HG03460 (cell line): ENCODE measurements at regions not wholly inside any gene's neighbourhood (a gene's known extent, or its start where the extent isn't known, plus 50 kb on each side); places are given as distances from the start of the nearest gene placed in this dataset.

Experiments
- ATAC-seq: cut with Tn5 transposase; IDR thresholded peaks from one replicate; pipeline ENCODE4 v1.9.1; 2021; ENCODE audit not compliant: unreplicated experiment

DNA sequence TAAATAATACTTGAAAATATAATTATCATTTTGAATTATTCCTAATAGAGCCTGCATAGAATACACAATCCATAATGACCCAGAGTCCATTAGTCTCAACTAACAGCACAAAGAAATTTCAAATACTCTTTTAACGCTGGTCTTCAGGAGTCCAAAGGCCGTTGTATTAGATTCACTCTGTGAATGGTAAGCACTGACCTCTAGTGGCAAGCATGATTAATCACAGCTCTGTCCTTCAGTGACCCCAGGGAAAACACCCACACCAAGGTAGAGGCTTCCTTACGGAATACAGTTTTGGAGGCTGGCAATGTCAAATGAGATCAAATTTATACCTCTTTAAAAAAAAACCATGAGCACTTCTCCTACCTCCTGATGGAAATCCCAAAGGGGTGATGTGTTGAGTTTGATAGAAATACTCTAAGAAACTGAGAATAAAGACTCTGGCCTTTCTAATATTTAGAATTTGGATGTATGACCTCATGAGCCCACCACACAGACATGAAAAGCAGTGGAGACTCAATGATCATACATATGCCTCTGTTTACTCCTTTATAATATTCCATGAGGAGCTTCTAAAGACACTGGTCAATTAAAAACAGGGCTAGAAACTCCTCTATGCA lies 147.2 kb upstream of the DKK2 start:
- peak; percentile 99 for ATAC-seq

DNA sequence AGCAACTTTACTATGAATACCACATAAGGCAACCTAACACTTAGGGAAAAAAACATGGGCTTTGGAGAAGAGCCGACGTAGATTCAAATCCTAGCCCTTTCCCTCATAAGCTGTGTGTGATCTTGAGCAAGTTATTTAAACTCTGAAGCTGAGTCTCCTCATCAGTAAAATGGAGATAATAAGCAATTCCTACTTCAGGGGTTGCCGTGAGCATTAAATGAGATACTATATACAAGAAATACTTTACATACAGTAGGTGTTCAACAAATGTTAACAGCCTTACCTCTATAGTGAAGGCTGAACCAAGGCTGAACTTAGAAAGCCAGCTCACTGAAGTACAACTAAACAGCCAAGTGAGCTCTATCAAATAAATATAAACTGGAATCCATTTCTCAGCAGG lies 146.2 kb upstream of the DKK2 start:
- ATAC-seq: no peak

GRCh38 chr4:107166873-107167450 lies 130.8 kb upstream of the DKK2 start:
- no peak for ATAC-seq

DNA sequence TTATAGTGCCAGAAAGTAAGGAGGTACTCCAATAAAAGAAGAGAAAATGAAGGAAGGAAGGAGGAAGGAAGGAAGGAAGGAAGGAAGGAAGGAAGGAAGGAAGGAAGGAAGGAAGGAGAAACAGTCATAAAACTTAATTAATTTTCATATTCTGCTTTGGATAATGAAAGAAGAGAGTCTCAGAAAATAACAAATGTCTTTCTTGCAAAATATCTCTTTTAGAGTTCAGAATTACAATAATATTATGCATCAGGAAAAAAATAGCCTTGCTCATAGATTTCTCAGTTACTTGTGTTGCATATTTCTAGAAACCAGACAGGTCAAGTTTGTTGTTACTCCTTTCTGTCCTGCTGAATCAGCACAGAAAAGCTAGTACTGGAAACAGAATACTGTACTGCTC lies 130.1 kb upstream of the DKK2 start:
- ATAC-seq: no peak

DNA sequence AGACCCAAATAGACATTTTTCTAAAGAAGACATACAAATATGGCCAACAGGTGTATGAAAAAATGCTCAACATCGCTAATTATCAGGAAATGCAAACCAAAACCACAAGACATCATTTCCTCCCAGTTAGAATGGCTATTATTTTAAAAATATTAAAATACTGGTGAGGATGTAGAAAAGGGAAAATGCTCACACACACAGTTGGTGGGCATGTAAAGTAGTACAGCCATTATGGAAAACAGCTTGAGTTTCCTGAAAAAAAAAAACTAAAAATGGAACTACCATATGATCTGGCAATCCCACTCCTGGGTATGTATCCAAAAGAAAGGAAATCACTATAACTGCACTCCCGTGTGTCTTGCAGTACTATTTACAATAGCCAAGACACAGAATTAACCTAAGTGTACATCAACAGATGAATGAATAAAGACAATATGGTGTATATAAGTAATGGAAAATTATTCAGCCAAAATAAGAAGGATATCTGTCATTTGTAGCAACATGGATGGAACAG lies 128.9 kb upstream of the DKK2 start:
- no peak for ATAC-seq

DNA sequence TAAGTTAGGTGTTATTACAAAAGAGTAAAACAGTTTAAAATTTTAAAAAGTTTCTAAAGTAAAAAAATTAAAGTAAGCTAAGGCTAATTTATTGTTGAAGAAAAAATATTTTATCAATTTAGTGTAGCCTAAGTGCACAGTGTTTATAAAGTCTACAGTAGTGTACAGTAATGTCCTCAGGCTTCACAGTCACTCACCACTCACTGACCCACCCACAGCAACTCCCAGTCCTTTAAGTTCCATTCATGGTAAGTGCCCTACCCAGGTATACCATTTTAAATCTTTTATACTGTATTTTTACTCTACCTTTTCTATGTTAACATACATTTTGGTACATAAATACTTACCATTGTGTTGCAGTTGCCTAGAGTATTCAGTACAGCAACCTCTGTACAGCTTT lies 120.3 kb upstream of the DKK2 start:
- no peak for ATAC-seq

DNA sequence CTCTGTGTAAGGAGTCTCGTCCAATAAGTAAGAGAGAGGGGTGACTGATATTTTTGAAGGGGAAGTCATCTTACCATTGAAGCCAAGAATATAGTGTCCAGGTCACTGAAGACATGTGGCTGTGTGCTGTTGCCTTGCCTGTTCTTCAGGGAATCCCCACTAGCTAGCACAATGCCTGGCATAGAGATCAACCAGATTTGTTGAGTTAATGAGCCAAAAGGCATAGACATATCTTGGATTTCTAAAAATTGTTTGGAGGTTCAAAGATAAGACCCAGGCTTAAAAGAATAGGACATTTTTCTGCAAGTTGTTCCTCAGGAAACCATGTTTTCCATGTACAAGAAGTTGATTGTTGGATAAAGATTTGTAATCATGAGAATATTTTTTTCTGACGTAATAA lies 119.3 kb upstream of the DKK2 start:
- no peak for ATAC-seq

DNA sequence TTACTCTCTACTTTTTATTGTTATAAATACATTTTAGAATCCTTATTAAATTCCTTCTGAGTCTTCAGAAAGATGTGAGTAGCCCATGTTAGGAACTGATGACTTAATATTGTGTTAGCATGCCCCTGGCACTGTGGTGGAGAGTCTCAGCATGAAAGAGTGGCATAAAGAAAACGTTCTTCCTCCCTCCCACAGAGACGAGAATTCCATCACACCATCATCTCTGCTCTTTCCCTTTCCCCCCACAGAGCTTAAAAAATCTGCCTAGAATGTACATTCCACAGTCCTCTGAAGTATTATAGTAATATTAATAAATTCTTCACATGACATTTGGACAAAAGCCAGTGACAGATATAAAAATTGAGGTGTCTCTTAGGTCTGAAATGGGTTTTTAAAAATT lies 117.8 kb upstream of the DKK2 start:
- ATAC-seq: no peak

DNA sequence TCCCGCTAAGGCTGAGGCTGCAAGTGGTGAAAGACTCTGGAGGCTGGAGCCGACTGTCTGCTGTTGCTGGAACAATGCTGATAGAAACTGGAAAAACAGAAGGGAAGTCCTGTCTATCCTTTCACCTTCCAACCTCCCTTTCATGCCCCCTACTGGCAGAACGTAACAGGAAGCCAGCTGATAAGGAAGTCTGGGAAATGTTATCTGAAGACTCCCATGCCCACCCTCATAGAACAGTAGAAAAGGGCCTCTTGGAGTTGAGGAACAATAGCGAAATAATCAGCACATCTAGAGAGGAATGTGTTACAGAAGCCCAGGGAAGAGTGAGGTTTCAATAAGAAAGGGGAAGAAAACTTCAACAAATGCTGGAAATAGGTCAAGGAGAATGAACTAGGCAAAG lies 117.1 kb upstream of the DKK2 start:
- ATAC-seq: no peak

DNA sequence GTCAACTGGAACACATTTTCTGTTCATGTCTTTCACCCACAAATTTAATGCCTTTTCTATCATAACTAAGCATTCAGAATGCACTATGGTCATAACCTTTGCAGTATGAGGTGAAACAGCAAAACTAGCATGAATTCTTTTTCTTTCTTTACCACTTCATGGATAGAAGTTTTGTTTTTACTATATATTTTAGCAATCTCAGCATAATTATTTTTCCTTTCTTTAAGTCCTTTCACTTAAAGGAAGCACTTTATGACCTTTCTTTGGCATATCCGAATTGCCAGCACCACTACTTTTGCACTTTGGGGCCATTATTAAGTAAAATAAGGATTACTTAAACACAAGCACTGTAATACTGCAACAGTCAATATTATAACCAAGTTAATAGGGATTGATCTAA lies 115.1 kb upstream of the DKK2 start:
- no peak for ATAC-seq

DNA sequence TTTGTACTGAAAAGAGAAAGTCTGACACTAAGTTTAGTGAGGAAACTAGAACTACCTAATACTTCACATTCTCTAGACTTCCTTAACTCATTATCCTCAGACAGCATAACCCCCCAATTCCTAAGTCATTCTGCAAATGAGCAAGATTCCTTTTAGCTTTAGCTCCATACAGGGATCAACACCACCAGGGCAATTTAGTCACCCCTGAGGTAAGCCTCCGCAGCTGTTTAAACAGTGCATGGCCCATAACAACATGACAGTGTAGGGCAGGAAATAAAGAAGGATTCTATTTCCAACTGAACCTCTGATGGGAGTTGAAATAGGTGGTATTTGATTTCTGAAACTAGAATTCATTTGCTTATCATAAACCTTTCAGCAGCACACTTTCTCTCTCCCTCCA lies 112.8 kb upstream of the DKK2 start:
- ATAC-seq: no peak

GRCh38 chr4:107147873-107148272 lies 111.8 kb upstream of the DKK2 start:
- no peak for ATAC-seq

- ATAC-seq: no peak
Measured at GRCh38 chr4:107138433-107138832, 102.3 kb upstream of the DKK2 start.

GRCh38 chr4:107133965-107134653 lies 98.0 kb upstream of the DKK2 start:
- no peak for ATAC-seq

- no peak for ATAC-seq
Measured at GRCh38 chr4:107131295-107131694, 95.2 kb upstream of the DKK2 start.

GRCh38 chr4:107130157-107130556 lies 94.0 kb upstream of the DKK2 start:
- ATAC-seq: no peak

DNA sequence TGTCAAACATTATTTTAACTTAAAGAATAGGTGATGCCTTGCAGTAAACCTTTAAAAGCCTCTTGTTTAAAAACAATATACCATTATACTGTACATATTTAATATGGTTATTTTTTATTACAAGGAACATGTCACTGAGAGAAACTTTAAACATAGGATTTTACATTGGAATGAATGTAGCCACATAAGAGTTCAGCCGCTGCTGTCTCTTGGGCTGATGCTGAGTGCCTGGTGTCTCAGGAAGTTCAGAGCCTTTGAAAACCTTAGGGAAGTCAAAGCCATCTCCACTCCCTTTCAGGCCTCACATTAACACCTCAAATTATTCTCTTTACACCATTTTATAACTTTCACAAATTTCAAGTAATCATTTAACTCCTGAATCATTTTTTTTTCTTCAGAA lies 93.5 kb upstream of the DKK2 start:
- no peak for ATAC-seq

GRCh38 chr4:107129076-107129475 lies 93.0 kb upstream of the DKK2 start:
- ATAC-seq: no peak

DNA sequence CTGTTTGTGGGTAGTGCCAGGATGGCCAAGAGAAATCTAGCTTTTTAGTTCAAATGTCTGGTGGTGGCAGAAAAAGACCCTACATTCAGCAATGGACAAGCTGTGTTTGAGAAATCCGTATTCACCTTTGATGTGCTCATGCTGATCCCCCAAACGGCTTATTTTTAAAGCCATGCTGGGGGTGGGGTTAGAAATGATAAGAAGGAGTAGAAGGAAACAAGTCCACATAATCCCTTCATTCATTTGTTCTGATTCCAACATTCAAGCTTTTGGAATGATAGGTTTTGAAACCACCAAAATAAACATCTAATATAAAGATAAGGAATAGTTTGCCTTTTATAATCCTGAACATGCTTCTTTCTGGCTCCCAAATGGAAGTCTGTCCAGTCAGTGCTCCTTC lies 92.0 kb upstream of the DKK2 start:
- no peak for ATAC-seq

DNA sequence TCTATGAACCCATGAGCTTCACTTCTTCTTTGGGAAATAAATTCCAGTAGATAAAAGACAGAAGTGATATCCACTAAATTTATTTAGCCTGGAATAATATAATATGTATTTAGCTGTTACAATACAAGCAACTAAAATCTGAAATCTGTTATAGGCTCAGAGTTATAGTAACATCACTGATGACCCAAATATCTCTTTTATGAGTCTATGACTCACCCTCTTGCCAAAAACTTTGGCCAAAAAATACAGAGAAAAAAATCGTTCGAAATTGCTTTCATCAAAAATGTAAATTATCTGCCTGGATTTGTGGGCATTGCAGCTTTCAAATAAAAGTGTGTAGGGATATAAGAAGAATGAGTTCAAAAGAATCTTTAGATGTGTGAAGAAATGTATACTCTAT lies 89.4 kb upstream of the DKK2 start:
- ATAC-seq: no peak

- ATAC-seq: no peak
Measured at GRCh38 chr4:107122736-107123135, 86.6 kb upstream of the DKK2 start.

DNA sequence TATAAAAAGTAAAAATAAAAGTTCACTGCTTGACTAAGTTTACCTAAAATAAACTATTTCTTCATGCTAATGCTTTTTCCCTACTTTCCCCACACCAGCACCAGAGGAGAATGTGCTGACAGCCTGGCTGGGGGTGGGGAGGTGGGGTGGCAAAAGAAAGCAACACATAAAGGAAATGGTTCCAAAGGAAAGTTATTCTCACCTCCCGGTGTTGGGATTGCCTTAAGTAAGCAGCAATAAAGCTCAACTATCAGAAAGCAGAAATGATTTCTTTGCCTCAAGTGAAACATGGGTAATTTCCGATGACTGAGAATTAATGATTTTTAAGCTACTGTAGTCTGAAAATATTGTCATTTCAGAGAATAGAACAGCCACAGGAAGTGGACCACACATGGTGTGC lies 84.5 kb upstream of the DKK2 start:
- ATAC-seq: no peak

DNA sequence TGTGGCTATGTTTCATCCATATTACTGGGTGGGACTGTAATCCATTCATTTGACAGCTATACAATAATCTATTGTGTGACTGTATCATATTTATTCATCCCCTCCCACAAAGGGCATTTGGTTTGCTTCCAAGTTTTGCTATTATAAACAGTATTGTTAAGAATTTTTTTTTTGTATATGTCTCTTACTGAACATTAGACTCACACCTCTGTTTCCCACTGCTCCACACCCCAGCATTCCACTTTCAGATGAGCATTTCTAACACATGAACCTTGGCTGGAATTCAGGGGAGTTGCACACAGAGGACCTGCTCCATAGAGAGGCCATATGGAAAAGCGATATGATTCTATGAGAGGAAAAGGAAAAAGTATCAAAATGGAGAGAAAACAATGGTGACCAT lies 81.6 kb upstream of the DKK2 start:
- ATAC-seq: no peak
